ENCODE measurements at regions not wholly inside any gene's neighbourhood (a gene's known extent, or its start where the extent isn't known, plus 50 kb on each side); places are given as distances from the start of the nearest gene placed in this dataset.
"Not testable (repeated sequence)": the region's sequence is repeated elsewhere in the genome, so short reads cannot be mapped to it uniquely, and the experiment has no call there.

DNA sequence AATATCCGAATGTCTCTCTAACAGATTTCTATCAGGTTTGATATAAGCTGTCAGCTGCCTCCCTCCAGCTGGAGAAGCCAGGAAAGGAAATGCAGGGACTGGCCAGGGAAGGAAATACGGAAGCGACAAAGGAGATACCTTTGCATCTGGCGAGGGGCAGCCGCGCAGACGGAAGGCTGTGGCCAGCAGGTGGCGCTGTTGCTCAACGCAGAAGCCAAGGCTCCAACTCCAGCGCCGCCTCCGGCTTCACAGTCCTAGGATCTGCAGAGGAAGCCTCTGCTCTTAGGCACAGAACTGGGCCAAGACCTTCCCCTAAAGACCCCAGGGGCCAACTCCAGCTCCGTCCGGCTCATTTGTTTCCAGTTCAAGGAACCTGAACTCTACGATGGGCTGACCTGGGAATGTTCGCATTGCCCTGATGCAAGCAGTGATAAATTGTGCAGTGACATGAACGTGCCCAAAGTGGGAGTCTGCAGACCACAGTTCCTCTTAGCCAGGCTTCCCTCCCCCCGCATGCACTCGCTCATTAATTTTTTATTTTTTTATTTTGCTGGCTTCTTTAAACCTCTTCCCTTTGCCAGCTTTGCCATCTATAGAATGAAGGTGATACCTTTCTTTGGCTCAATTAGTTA, 97.3 kb upstream of the LYZL2 start:
- H3K23ac ChIP-seq (ENCODE audit: insufficient read length); H3K14ac ChIP-seq (ENCODE audit: insufficient read length); H2BK15ac ChIP-seq (ENCODE audit: low read length); H2AK5ac ChIP-seq (ENCODE audit: low read depth, low read length); H4K8ac ChIP-seq (ENCODE audit: extremely low read depth, insufficient read depth, low read length); H2BK120ac ChIP-seq (replicated peaks; ENCODE audit: low read depth, low read length); H3K79me2 ChIP-seq (ENCODE audit: control insufficient read depth in 1 of 2, insufficient read depth in 2 of 2, low read length in 2 of 2); H4K20me1 ChIP-seq (replicated peaks in 1 of 2; ENCODE audit: control insufficient read depth in 1 of 2, insufficient read depth in 2 of 2, low read length in 2 of 2); H3K56ac ChIP-seq (replicated peaks; ENCODE audit: insufficient read length, low read depth, low read length); H3K4me3 ChIP-seq (ENCODE audit: extremely low read depth in 1 of 4, insufficient read depth in 2 of 4, low read depth in 3 of 4, low read length in 4 of 4); H3K4ac ChIP-seq (replicated peaks; ENCODE audit: insufficient read length, low read depth, low read length); H3K9me3 ChIP-seq (ENCODE audit: insufficient read depth in 2 of 2, low read depth in 1 of 2, low read length in 1 of 2); H3K27me3 ChIP-seq (replicated peaks in 1 of 4; ENCODE audit: control insufficient read depth in 3 of 4, extremely low read depth in 1 of 4, insufficient read depth in 3 of 4, low read length in 3 of 4); H3K79me1 ChIP-seq (ENCODE audit: low read depth, low read length); H2BK20ac ChIP-seq (ENCODE audit: low read length); H4K5ac ChIP-seq (ENCODE audit: insufficient read length, low read depth, low read length); H4K91ac ChIP-seq (replicated peaks; ENCODE audit: insufficient read length, low read length); H3K18ac ChIP-seq (ENCODE audit: extremely low read depth, low read length); H2BK5ac ChIP-seq (ENCODE audit: low read depth, low read length); H2AFZ ChIP-seq (ENCODE audit: low read length); POLR2A ChIA-PET (ENCODE audit: partially characterized antibody); H3K27ac ChIP-seq (ENCODE audit: low read depth, low read length); H3K23me2 ChIP-seq (ENCODE audit: low read depth, low read length); H3K9ac ChIP-seq (replicated peaks in 1 of 4; ENCODE audit: extremely low read depth in 1 of 4, low read depth in 3 of 4, low read length in 3 of 4); H3K4me1 ChIP-seq (replicated peaks in 1 of 4; ENCODE audit: control insufficient read depth in 3 of 4, insufficient read depth in 4 of 4, low read length in 3 of 4); H3K36me3 ChIP-seq (ENCODE audit: control insufficient read depth in 2 of 4, insufficient read depth in 4 of 4, low read length in 3 of 4); H3K4me2 ChIP-seq (ENCODE audit: insufficient read depth in 1 of 2, low read depth in 2 of 2, low read length in 2 of 2); H2BK12ac ChIP-seq (ENCODE audit: low read depth, low read length): not testable (repeated sequence)
- peak; percentile 100 for FAIRE-seq
- WGBS, 2 experiments (ENCODE audit: extremely low coverage in 1 of 2, insufficient coverage in 1 of 2, insufficient read length in 1 of 2, insufficient replicate concordance in 2 of 2, low coverage in 1 of 2, low lambda C conversion rate in 2 of 2, missing lambda C conversion rate in 1 of 2): 22% methylated on average over 19 of the region's 19 CpGs; no CpG with 5 or more reads in 1 of the 2 experiments
- CTCF ChIA-PET (ENCODE audit: partially characterized antibody): interaction anchor here (0.7 to 1.5 kb wide), 4 partner anchors 25 to 57 kb away, joined by 3 to 6 read pairs (median 4); no protein-coding TSS in a partner anchor
- DNase-seq (ENCODE audit: low read depth in 1 of 2, low spot score in 2 of 2): peak; percentile 69 to 95
- TF ChIP-seq, protein P1, sequence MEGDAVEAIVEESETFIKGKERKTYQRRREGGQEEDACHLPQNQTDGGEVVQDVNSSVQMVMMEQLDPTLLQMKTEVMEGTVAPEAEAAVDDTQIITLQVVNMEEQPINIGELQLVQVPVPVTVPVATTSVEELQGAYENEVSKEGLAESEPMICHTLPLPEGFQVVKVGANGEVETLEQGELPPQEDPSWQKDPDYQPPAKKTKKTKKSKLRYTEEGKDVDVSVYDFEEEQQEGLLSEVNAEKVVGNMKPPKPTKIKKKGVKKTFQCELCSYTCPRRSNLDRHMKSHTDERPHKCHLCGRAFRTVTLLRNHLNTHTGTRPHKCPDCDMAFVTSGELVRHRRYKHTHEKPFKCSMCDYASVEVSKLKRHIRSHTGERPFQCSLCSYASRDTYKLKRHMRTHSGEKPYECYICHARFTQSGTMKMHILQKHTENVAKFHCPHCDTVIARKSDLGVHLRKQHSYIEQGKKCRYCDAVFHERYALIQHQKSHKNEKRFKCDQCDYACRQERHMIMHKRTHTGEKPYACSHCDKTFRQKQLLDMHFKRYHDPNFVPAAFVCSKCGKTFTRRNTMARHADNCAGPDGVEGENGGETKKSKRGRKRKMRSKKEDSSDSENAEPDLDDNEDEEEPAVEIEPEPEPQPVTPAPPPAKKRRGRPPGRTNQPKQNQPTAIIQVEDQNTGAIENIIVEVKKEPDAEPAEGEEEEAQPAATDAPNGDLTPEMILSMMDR (IDR thresholded peaks at IDR 0.05; ENCODE audit: control extremely low read depth in 1 of 3, insufficient read depth in 1 of 3, low read depth in 1 of 3, low read length in 3 of 3): peak; percentile 69 to 80 (median 71)
- peak; percentile 67 to 72 for TF ChIP-seq RAD21 (IDR thresholded peaks at IDR 0.05 in 1 of 2, conservative IDR thresholded peaks at IDR 0.05 in 1 of 2; ENCODE audit: low read depth in 2 of 2, low read length in 2 of 2)

Measured in H1 (cell line).